Thyroid gland (tissue), 4 donors: ENCODE measurements at regions not wholly inside any gene's neighbourhood (a gene's known extent, or its start where the extent isn't known, plus 50 kb on each side); places are given as distances from the start of the nearest gene placed in this dataset.
"Not testable (repeated sequence)": the region's sequence is repeated elsewhere in the genome, so short reads cannot be mapped to it uniquely, and the experiment has no call there.

ENCODE experiments used
- DNase-seq, 2 donors: peaks; one replicate each; pipeline ENCODE4 v3.0.0-alpha.2; 2019
- H3K27ac ChIP-seq, 3 donors: fragments of 200-600 bp; sonication (generic); 1 replicate in 2 of 3; 2 replicates in 1 of 3; pipeline ENCODE4 v1.5.1; 2016 to 2019; ENCODE audit warnings: mild to moderate bottlenecking in 1 of 3, moderate library complexity in 1 of 3
- H3K27me3 ChIP-seq: fragments of 200-600 bp; sonication (generic); one replicate; pipeline ENCODE4 v1.5.1; 2019
- H3K36me3 ChIP-seq, 2 donors: fragments of 200-600 bp; sonication (generic); one replicate each; pipeline ENCODE4 v1.5.1; 2016 to 2019
- H3K4me1 ChIP-seq, 2 donors: fragments of 200-600 bp; sonication (generic); one replicate each; pipeline ENCODE4 v1.5.1; 2017 to 2019
- H3K4me3 ChIP-seq, 3 donors: fragments of 200-600 bp; sonication (generic); replicated peaks in 1 of 3; 1 replicate in 2 of 3; 2 replicates in 1 of 3; pipeline ENCODE4 v1.5.1; 2016; ENCODE audit warnings: mild to moderate bottlenecking in 1 of 3
- H3K9me3 ChIP-seq: fragments of 200-600 bp; sonication (generic); one replicate; pipeline ENCODE4 v1.5.1; 2017
- POLR2A ChIP-seq, 2 donors: fragments of 450-650 bp; IDR thresholded peaks; one replicate each; pipeline ENCODE4 v1.6.1; 2017; ENCODE audit warnings: antibody characterized with exemption in 2 of 2, mild to moderate bottlenecking in 2 of 2, moderate library complexity in 1 of 2
- WGBS, 2 donors: methylation state at CpG; one replicate each; pipeline ENCODE4 v1.1.5; 2017; 5-methylcytosine and 5-hydroxymethylcytosine counted together
- intact Hi-C: fragments of 100-400 bp; cut with DNase I; formaldehyde crosslinking; loops from one replicate; pipeline ENCODE4 v1.15.1; 2023
- TF ChIP-seq, protein P1 (sequence below), 6 experiments: fragments of 200-600 bp in 3 of 6; fragments of 450-650 bp in 3 of 6; sonication (generic) in 3 of 6; IDR thresholded peaks; one replicate each; pipeline ENCODE4 v1.5.1; 2016 to 2019; ENCODE audit warnings: antibody characterized with exemption in 6 of 6, mild to moderate bottlenecking in 2 of 6, inconsistent platforms in 1 of 6, moderate library complexity in 1 of 6

DNA sequence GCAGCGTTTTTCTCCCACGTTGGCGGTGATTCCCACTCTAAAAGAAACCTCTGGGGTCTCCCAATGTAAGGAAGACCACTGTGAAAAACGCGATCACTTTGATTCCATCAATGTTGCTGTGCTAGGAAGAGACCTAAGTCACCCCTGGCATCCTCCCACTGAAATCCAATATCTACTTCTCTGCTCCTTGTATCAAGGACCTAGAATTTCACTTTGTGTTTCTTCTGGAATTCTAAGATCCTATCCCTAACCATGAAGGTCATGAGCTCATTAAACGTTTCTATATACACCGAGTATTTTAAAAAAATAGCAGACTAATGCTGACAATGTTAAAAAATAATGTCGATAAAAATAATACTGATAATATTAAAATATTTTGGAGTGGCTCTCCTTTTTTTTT lies 118.8 kb upstream of the MYO10 start:
- Histone ChIP-seq H3K4me3 (no peak overlapping the region), H3K9me3 (no peaks in the 10 kb centered on the region), H3K4me1 (peaks cover 23 to 25% of the 10 kb centered on the region in 2 donors), H3K27me3 (no peaks in the 10 kb centered on the region), H3K36me3 (no peaks in the 10 kb centered on the region), H3K27ac (no peak overlapping the region)
- no peak for DNase-seq
- no peak for TF ChIP-seq POLR2A (IDR thresholded peaks at IDR 0.05)
- intact Hi-C loops, result no loop called here
- WGBS, 2 donors, result 78 to 88% methylated on average over 8 of the region's 8 CpGs

DNA sequence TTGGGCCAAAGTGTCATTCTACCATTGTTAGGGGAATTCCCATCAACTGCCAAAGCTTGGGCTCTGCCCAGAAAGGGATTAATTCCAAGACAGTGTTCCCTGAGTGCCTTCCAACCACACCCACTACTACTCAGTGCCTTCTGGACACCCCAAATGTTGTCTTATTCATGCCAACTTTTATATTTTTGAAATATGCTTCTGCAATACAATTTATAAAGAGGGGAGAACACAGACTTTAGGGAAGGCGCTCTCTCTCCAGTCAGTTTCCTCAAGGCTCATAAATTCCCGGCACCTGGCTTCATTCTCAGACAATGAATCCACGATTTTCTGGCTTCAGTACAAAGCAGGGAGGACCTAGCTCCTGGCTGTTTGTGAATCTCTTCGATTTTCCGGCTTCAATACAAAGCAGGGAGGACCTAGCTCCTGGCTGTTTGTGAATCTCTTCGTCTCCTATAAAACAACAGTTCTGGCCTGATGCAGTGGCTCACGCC lies 120.1 kb upstream of the MYO10 start:
- Histone ChIP-seq H3K36me3 (no peaks in the 10 kb centered on the region), H3K9me3 (no peaks in the 10 kb centered on the region), H3K27me3 (no peaks in the 10 kb centered on the region), H3K4me3 (no peak overlapping the region), H3K4me1 (peaks cover 23 to 25% of the 10 kb centered on the region in 2 donors), H3K27ac (peak overlapping the region in 2 of 3 donors; percentile 28 to 82)
- 81 to 85% methylated on average over 7 of the region's 7 CpGs for WGBS, 2 donors
- peak; percentile 12 to 14 for DNase-seq
- intact Hi-C loops, result no loop called here
- TF ChIP-seq, protein P1, sequence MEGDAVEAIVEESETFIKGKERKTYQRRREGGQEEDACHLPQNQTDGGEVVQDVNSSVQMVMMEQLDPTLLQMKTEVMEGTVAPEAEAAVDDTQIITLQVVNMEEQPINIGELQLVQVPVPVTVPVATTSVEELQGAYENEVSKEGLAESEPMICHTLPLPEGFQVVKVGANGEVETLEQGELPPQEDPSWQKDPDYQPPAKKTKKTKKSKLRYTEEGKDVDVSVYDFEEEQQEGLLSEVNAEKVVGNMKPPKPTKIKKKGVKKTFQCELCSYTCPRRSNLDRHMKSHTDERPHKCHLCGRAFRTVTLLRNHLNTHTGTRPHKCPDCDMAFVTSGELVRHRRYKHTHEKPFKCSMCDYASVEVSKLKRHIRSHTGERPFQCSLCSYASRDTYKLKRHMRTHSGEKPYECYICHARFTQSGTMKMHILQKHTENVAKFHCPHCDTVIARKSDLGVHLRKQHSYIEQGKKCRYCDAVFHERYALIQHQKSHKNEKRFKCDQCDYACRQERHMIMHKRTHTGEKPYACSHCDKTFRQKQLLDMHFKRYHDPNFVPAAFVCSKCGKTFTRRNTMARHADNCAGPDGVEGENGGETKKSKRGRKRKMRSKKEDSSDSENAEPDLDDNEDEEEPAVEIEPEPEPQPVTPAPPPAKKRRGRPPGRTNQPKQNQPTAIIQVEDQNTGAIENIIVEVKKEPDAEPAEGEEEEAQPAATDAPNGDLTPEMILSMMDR (IDR thresholded peaks at IDR 0.05), result no peak
- TF ChIP-seq POLR2A (IDR thresholded peaks at IDR 0.05), result no peak

DNA sequence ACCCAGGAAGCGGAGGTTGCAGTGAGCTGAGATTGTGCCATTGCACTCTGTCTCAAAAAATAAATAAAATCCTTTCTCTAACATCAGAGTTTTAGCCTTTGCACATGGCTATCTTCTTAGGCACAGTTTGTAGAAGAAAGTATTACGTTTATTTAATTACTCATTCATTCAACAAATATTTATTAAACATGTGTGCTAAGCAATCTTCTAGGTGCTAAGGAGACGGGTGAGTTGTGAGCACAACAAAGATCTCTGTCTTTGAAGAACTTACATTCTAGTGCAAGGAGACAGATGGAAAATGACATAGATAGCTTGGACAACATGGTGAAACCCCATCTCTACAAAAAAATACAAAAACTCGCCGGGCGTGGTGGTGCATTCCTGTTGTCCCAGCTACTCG lies 122.3 kb upstream of the MYO10 start:
- H3K9me3 ChIP-seq, result no peaks in the 10 kb centered on the region
- H3K4me3 ChIP-seq, result no peak overlapping the region
- no peak for DNase-seq
- H3K4me1 ChIP-seq, result peaks cover 23 to 30% of the 10 kb centered on the region in 2 donors
- no peaks in the 10 kb centered on the region for H3K27me3 ChIP-seq
- peak overlapping the region in 2 of 3 donors; percentile 72 to 82 for H3K27ac ChIP-seq
- no peaks in the 10 kb centered on the region for H3K36me3 ChIP-seq
- WGBS, 2 donors, result 85 to 88% methylated on average over 7 of the region's 7 CpGs
- TF ChIP-seq, protein P1 (IDR thresholded peaks at IDR 0.05), result no peak
- TF ChIP-seq POLR2A (IDR thresholded peaks at IDR 0.05), result no peak
- intact Hi-C loops, result no loop called here

DNA sequence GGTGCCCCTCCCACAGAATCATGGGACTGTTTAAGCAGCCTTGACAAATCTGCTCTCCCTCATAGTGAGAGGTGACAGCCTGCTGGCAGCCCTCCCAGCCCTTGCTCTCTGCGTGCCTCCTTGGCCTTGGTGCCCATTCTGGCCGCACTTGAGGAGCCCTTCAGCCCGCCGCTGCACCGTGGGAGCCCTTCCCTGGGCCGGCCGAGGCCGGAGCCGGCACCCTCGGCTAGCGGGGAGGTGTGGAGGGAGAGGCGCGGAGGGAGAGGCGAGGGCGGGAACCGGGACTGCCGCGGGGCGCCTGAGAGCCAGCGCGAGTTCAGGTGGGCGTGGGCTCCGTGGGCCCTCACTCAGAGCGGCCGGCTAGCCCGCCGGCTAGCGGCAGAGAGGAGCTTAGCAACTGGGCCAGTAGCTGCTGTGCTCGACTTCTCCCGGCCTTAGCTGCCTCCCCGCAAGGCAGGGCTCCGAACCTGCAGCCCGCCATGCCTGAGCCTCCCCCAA lies 125.9 kb upstream of the MYO10 start:
- Histone ChIP-seq H3K9me3 (no peaks in the 10 kb centered on the region), H3K27ac (peak overlapping the region in 1 of 3 donors; percentile 41), H3K4me3 (no peak overlapping the region), H3K27me3 (no peaks in the 10 kb centered on the region), H3K36me3 (no peaks in the 10 kb centered on the region), H3K4me1 (peaks cover 18 to 28% of the 10 kb centered on the region in 2 donors)
- 80 to 97% methylated on average over 5 to 20 of the region's 33 CpGs for WGBS, 2 donors
- intact Hi-C loops, result no loop called here
- peak; percentile 79 to 86 for DNase-seq
- TF ChIP-seq, protein P1 (IDR thresholded peaks at IDR 0.05), result no peak
- TF ChIP-seq POLR2A (IDR thresholded peaks at IDR 0.05), result no peak

DNA sequence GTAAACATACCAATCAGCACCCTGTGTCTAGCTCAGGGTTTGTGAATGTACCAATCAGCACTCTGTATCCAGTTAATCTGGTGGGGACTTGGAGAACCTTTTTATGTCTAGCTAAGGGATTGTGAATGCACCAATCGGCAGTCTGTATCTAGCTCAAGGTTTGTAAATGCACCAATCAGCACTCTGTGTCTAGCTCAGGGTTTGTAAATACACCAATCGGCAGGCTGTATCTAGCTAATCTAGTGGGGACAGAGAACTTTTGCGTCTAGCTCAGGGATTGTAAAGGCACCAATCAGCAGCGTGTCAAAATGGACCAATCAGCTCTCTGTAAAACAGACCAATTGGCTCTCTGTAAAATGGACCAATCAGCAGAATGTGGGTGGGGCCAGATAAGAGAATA lies 126.7 kb upstream of the MYO10 start:
- H3K27me3 ChIP-seq, H3K9me3 ChIP-seq, H3K27ac ChIP-seq, H3K4me3 ChIP-seq, intact Hi-C loops, H3K36me3 ChIP-seq, DNase-seq: not testable (repeated sequence)
- H3K4me1 ChIP-seq, result peaks cover 10 to 21% of the 10 kb centered on the region in 2 donors
- 94 to 100% methylated on average over 4 of the region's 4 CpGs for WGBS, 2 donors

DNA sequence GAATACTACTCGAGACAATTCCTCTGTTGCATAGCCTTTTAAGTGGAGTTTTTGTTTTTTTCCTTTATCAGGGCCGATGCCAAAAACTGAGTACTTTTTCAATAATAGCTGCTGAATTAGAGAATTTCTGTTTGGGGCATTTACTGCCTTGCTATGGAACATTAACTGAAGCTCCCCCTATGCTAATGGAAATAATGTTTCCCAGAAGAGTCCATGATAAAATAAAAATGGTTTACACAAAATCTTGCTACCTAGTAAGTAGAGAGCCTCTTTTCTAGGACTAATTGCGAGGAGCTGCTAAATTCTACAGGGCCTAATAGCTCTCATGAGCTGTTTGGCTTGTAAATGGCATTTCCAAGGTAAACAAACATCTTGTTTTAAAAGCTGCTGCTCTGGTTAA lies 128.2 kb upstream of the MYO10 start:
- 31 to 36% methylated on average over 3 of the region's 3 CpGs for WGBS, 2 donors
- Histone ChIP-seq H3K4me1 (peaks cover 8 to 17% of the 10 kb centered on the region in 2 donors), H3K27me3 (no peaks in the 10 kb centered on the region), H3K27ac (peak overlapping the region in 2 of 3 donors; percentile 17 to 53), H3K4me3 (no peak overlapping the region), H3K9me3 (no peaks in the 10 kb centered on the region), H3K36me3 (no peaks in the 10 kb centered on the region)
- intact Hi-C loops, result no loop called here
- TF ChIP-seq POLR2A (IDR thresholded peaks at IDR 0.05), result no peak
- TF ChIP-seq, protein P1 (IDR thresholded peaks at IDR 0.05), result no peak
- DNase-seq, result no peak
